WERI-Rb-1 (cell line): ENCODE measurements at regions not wholly inside any gene's neighbourhood (a gene's known extent, or its start where the extent isn't known, plus 50 kb on each side); places are given as distances from the start of the nearest gene placed in this dataset.

Experiments used
- DNase-seq: peaks from one replicate; pipeline ENCODE4 v3.0.0-alpha.2; 2020
- H3K27ac ChIP-seq: fragments of 250-450 bp; sonication (Bioruptor Pico); 2 replicates; pipeline ENCODE4 v1.5.1; 2020; ENCODE audit warnings: mild to moderate bottlenecking, moderate library complexity
- H3K27me3 ChIP-seq: fragments of 250-450 bp; sonication (Bioruptor Pico); 2 replicates; pipeline ENCODE4 v1.5.1; 2021; ENCODE audit warnings: mild to moderate bottlenecking, low read depth, moderate library complexity; ENCODE audit not compliant: insufficient read depth, severe bottlenecking
- H3K36me3 ChIP-seq: fragments of 250-450 bp; sonication (Bioruptor Pico); 2 replicates; pipeline ENCODE4 v1.5.1; 2020; ENCODE audit warnings: mild to moderate bottlenecking, moderate library complexity
- H3K4me3 ChIP-seq: 2 replicates; pipeline ENCODE4 v1.5.1; 2011; ENCODE audit warnings: low read depth, mild to moderate bottlenecking, control low read depth, low read length
- H3K9me3 ChIP-seq: fragments of 250-450 bp; sonication (Bioruptor Pico); 2 replicates; pipeline ENCODE4 v1.5.1; 2021; ENCODE audit warnings: mild to moderate bottlenecking, moderate library complexity; ENCODE audit not compliant: severe bottlenecking
- TF ChIP-seq, protein P1 (sequence below): IDR thresholded peaks from 2 replicates; pipeline ENCODE4 v1.5.1; 2011; ENCODE audit warnings: low read depth, mild to moderate bottlenecking, control low read depth, inconsistent platforms, low read length

DNA sequence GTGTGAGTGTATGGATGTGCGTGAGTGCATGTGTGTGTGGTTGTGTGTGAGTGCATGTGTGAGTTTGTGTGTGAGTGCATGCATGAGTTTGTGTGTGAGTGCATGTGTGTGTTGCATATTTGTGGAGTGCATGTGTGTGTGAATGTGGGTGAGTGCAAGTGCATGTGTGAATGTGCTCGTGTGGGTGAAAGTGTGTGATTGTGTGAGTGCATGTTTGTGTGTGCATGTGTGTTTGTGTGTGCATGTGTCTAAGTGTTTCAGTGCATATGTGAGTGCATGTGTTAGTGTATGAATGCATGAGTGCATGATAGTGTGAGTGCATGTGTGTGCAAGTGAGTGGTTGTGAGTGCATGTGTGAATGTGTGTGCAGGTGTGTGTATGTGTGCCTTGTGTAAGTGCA, 343.4 kb upstream of the SALL3 start:
- no peaks in the 10 kb centered on the region for H3K9me3 ChIP-seq
- no peaks in the 10 kb centered on the region for H3K36me3 ChIP-seq
- TF ChIP-seq, protein P1, sequence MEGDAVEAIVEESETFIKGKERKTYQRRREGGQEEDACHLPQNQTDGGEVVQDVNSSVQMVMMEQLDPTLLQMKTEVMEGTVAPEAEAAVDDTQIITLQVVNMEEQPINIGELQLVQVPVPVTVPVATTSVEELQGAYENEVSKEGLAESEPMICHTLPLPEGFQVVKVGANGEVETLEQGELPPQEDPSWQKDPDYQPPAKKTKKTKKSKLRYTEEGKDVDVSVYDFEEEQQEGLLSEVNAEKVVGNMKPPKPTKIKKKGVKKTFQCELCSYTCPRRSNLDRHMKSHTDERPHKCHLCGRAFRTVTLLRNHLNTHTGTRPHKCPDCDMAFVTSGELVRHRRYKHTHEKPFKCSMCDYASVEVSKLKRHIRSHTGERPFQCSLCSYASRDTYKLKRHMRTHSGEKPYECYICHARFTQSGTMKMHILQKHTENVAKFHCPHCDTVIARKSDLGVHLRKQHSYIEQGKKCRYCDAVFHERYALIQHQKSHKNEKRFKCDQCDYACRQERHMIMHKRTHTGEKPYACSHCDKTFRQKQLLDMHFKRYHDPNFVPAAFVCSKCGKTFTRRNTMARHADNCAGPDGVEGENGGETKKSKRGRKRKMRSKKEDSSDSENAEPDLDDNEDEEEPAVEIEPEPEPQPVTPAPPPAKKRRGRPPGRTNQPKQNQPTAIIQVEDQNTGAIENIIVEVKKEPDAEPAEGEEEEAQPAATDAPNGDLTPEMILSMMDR, result no peak
- H3K27me3 ChIP-seq, result no peaks in the 10 kb centered on the region
- H3K4me3 ChIP-seq, result no peak overlapping the region
- H3K27ac ChIP-seq, result no peak overlapping the region
- no peak for DNase-seq

DNA sequence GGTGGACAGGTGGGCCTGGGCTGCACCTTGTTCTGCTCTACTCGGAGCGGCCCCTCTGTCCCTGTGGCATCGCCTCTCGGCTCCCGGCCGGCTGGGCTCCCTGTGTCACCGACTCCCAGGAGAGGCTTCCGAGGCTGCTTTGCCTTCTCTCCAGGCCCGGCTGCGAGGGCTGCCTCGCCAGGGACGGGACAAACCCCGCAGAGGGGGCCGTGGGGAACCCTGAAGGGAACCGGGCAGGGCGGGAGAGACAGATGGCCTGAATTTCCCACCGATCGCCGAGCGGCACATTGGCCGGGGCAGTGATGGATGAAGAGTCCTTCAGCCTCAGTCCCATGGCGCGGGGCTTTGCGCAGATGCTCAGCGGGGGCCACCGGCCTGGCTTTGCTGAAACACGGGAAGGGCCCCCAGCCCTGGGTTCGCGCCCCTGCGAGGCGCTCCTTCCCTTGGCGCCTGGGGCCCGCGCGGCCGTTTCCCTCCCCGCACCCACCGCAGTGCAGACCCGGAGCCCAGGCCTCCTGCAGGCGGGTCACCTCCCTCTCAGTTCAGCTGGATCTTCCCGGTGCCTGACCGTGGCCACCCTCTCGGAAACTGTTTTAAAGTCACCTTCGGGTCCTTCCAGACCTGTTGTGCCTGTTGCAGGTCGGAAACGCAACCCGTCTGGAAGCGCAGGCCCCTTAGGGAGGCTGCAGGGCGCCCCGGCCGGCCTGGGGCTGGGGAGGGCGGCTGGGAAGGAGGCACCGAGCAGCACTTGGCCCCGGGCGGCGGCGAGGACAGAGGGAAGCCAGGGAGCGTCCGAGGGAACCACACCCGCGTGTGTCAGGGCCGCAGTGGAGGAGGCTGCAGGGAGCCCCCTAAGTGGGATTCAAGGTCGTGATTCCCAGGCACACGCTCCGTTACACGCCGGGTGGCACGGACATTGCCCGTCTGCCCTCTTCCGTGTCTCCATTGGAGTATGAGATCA, 341.9 kb upstream of the SALL3 start:
- Histone ChIP-seq H3K27me3 (no peaks in the 10 kb centered on the region), H3K27ac (no peak overlapping the region), H3K36me3 (no peaks in the 10 kb centered on the region), H3K9me3 (no peaks in the 10 kb centered on the region), H3K4me3 (no peak overlapping the region)
- TF ChIP-seq, protein P1, result no peak
- DNase-seq, result peak; percentile 6

DNA sequence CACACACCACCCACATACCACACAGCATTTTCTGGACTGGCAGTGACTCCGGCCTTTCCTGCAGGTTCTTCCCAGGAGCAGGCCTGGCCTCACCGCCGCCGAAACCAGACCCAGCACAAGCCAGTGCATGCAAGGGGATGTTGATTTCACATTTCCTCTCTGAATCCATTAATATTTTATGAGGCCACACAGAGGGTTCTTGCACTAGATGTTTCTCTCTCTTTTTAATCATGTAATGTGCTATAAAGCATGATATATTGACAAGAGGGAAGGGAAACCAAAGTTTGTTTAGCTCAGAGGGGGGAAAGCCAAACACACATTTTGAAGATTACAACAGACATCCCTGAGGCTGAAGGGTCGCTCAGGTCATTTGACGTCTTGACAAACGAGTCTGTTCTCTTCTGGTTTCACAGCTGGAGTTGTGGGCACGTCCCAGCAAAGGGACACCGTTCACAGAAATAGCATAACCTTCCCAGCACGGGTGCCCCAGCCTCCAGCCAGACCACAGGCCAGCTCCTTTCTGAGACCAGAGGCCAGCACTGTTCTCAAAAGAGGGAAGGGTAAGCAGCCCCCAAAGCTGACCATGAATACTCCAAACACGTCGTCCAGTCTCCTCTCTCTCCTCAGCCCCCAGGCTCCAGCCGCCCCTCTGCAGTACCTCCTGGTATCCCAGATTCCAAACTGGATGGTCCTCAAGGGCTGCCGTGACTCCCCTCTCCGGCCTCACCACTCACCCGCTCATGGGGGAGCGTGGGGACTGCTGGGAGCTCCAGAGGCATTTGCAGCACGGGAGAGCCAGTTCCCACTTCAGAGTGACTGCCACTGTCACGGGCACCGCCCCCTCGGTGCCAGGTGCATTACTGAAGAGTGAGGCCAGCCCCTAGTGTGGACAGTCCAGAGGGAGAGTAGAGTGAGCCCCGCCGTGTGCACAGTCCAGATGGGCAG, 340.3 kb upstream of the SALL3 start:
- Histone ChIP-seq H3K9me3 (no peaks in the 10 kb centered on the region), H3K27ac (no peak overlapping the region), H3K36me3 (no peaks in the 10 kb centered on the region), H3K27me3 (no peaks in the 10 kb centered on the region), H3K4me3 (no peak overlapping the region)
- TF ChIP-seq, protein P1, result no peak
- DNase-seq, result peak; percentile 4

DNA sequence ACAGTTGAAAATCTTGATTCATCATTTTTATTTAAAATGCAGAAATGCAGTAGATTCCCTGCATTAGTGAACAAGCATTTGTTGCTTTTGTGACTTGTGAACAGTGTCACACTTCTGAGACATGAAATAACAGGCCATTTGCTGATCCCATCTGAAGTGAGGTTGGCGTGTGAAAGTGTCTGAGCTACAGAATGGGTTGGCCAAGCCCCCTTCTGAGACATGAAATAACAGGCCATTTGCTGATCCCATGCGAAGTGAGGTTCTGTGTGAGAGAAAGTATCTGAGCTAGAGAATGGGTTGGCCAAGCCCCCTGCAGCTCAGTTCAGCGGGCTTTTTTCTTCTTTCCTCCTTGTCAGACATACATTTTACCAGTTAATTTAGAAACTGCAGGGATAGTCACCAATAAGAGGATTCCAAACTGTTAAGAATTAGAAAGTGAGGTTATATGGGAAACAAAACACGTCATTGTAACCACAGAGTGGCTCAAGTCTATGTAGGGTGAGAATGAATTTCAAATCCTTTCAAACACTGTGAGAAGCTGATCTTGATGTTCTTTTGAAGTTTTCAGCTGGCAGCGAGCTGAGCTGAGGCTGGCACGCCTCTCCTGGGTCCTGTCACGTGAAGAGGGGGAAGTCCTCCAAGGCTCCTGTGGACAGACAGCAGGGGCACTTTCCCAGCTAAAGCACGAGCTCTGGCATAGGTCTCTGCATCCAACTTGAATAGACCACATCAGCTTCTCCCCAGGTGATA, 339.2 kb upstream of the SALL3 start:
- peak; percentile 2 for DNase-seq
- Histone ChIP-seq H3K9me3 (no peaks in the 10 kb centered on the region), H3K27ac (no peak overlapping the region), H3K27me3 (no peaks in the 10 kb centered on the region), H3K4me3 (no peak overlapping the region), H3K36me3 (no peaks in the 10 kb centered on the region)
- TF ChIP-seq, protein P1, result no peak

DNA sequence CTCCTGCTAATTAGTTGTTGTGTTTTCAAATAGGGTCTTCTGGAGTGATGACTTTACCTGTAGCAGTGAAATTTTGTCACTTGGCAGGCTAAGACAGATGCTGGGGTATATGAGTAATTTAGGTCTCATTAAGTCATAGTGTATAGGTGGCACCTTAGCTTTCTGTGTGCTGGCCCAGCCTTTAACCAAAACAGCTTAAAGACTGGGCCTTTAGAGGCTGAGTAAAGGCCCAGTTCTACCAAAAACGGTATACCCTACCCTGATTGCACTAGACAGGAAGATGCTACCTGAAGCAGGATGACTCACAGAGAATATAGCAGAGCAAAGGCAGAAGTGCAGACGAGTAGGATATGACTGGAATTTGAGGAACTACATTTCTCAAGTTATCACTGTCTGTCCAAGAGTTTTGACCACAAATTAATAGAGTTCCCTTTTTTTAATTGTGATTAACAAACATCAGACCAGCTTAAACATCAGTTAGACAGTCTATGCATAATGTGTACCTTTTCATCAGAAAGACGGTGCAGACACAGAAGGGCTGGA, 337.9 kb upstream of the SALL3 start:
- H3K36me3 ChIP-seq, result no peaks in the 10 kb centered on the region
- H3K9me3 ChIP-seq, result no peaks in the 10 kb centered on the region
- no peak overlapping the region for H3K4me3 ChIP-seq
- no peak for DNase-seq
- no peaks in the 10 kb centered on the region for H3K27me3 ChIP-seq
- TF ChIP-seq, protein P1, result no peak
- no peak overlapping the region for H3K27ac ChIP-seq
